Upper lobe of right lung (tissue), 1 donor: ENCODE measurements at regions not wholly inside any gene's neighbourhood (a gene's known extent, or its start where the extent isn't known, plus 50 kb on each side); places are given as distances from the start of the nearest gene placed in this dataset.

ENCODE experiments used
- ATAC-seq: fragments of 200-7000 bp; cut with Tn5 transposase; one replicate; pipeline ENCODE4 v1.9.1; 2020; ENCODE audit warnings: mild to moderate bottlenecking, moderate library complexity
- DNase-seq: peaks from one replicate; pipeline ENCODE4 v3.0.0-alpha.2; 2020
- H3K27ac ChIP-seq: fragments of 200-600 bp; one replicate; pipeline ENCODE4 v1.8.0; 2022
- H3K27me3 ChIP-seq: fragments of 200-600 bp; one replicate; pipeline ENCODE4 v1.8.0; 2022; ENCODE audit warnings: mild to moderate bottlenecking
- H3K36me3 ChIP-seq: fragments of 200-600 bp; one replicate; pipeline ENCODE4 v1.8.0; 2022
- H3K4me1 ChIP-seq: fragments of 200-600 bp; one replicate; pipeline ENCODE4 v1.8.0; 2022
- H3K4me3 ChIP-seq: fragments of 200-600 bp; one replicate; pipeline ENCODE4 v1.8.0; 2022; ENCODE audit warnings: mild to moderate bottlenecking
- H3K9me3 ChIP-seq: fragments of 200-600 bp; one replicate; pipeline ENCODE4 v1.8.0; 2022
- CTCF ChIP-seq: fragments of 200-600 bp; IDR thresholded peaks from one replicate; pipeline ENCODE4 v1.8.0; 2022; ENCODE audit warnings: antibody characterized with exemption
- intact Hi-C: fragments of 100-400 bp; cut with DNase I; formaldehyde crosslinking; loops from one replicate; pipeline ENCODE4 v1.11.0; 2022
- donor health status: DM: no; HTN: yes; CAD: no; lungs with severe emphysema.

DNA sequence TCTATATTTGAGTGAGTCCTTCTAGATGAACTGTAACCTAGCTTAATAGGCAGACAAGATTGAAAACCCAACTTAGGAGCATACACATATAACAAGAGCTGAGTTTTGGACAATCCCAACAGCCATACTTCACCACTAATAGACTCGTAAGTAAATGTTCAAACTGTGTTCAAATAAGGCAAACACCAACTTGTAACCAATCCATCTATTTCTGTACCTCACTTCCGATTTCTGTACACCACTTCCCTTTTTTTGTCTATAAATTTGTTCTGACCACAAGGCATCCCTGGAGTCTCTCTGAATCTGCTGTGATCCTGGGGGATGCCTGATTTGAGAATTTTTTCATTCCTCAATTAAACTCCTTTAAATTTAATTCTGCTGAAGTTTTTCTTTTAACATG is 1149.1 kb upstream of the NRXN1 start:
- Histone ChIP-seq H3K4me1 (no peaks in the 10 kb centered on the region), H3K27me3 (no peaks in the 10 kb centered on the region), H3K4me3 (no peak overlapping the region), H3K36me3 (no peaks in the 10 kb centered on the region), H3K9me3 (no peaks in the 10 kb centered on the region), H3K27ac (no peak overlapping the region)
- intact Hi-C loops = no loop called here
- no peak for ATAC-seq
- DNase-seq = no peak
- no peak for TF ChIP-seq CTCF

- Histone ChIP-seq H3K27me3 (no peaks in the 10 kb centered on the region), H3K4me3 (no peak overlapping the region), H3K9me3 (no peaks in the 10 kb centered on the region), H3K27ac (no peak overlapping the region), H3K4me1 (no peaks in the 10 kb centered on the region), H3K36me3 (no peaks in the 10 kb centered on the region)
- ATAC-seq = no peak
- intact Hi-C loops = no loop called here
- DNase-seq = no peak
- no peak for TF ChIP-seq CTCF
Observed at GRCh38 chr2:52178845-52179244, 1146.9 kb upstream of the NRXN1 start.

DNA sequence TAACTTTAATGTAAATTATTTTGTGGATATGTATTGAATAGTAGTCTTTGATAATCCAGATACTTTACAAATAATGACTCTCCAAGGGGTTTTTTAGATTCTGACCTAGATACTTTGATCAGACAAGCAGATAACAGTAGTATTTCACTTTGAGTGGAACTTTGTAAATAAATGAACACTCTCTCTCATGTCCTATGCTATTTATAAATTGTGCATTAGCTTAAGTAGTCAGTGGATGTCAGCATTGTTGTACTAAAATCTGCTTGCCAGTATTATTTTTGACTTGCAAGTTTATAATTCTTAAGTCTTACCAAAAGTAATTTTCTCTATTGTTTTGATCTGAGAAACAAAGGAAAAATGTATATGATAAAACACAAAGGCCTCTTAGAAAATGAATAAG is 1113.1 kb upstream of the NRXN1 start:
- H3K36me3 ChIP-seq = no peaks in the 10 kb centered on the region
- no peaks in the 10 kb centered on the region for H3K4me1 ChIP-seq
- no peak overlapping the region for H3K27ac ChIP-seq
- no peaks in the 10 kb centered on the region for H3K9me3 ChIP-seq
- H3K4me3 ChIP-seq = no peak overlapping the region
- no peak for DNase-seq
- no peak for ATAC-seq
- no peak for TF ChIP-seq CTCF
- intact Hi-C loops = no loop called here
- H3K27me3 ChIP-seq = no peaks in the 10 kb centered on the region

DNA sequence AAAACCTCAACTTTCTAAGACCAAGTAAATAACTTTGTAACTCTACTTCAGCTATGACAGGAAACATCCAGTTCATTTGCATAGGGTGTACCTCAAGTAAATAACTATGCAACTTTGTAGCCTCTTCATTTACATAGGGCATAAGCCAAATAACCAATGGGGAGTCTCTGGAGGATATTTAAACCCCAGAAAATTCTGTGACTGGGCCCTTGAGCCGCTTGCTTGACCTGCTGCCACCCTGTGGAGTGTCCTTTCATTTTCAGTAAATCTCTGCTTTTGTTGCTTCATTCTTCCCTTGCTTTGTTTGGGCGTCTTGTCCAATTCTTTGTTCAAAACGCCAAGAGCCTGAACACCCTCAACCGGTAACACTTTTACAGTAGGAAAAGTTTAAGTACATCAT is 1112.7 kb upstream of the NRXN1 start:
- no peak for ATAC-seq
- DNase-seq = no peak
- Histone ChIP-seq H3K4me1 (no peaks in the 10 kb centered on the region), H3K27ac (no peak overlapping the region), H3K36me3 (no peaks in the 10 kb centered on the region), H3K27me3 (no peaks in the 10 kb centered on the region), H3K4me3 (no peak overlapping the region), H3K9me3 (no peaks in the 10 kb centered on the region)
- TF ChIP-seq CTCF = no peak
- intact Hi-C loops = no loop called here

GRCh38 chr2:52141076-52141475 is 1109.1 kb upstream of the NRXN1 start:
- Histone ChIP-seq H3K27me3 (no peaks in the 10 kb centered on the region), H3K36me3 (no peaks in the 10 kb centered on the region), H3K4me3 (no peak overlapping the region), H3K27ac (no peak overlapping the region), H3K4me1 (no peaks in the 10 kb centered on the region), H3K9me3 (no peaks in the 10 kb centered on the region)
- no peak for DNase-seq
- TF ChIP-seq CTCF = no peak
- ATAC-seq = no peak
- intact Hi-C loops = no loop called here

- Histone ChIP-seq H3K27me3 (no peaks in the 10 kb centered on the region), H3K36me3 (no peaks in the 10 kb centered on the region), H3K4me3 (no peak overlapping the region), H3K27ac (no peak overlapping the region), H3K4me1 (no peaks in the 10 kb centered on the region), H3K9me3 (no peaks in the 10 kb centered on the region)
- intact Hi-C loops = no loop called here
- DNase-seq = no peak
- TF ChIP-seq CTCF = no peak
- ATAC-seq = no peak
Observed at GRCh38 chr2:52139241-52139640, 1107.3 kb upstream of the NRXN1 start.
